ENCODE measurements at regions not wholly inside any gene's neighbourhood (a gene's known extent, or its start where the extent isn't known, plus 50 kb on each side); places are given as distances from the start of the nearest gene placed in this dataset.

DNA sequence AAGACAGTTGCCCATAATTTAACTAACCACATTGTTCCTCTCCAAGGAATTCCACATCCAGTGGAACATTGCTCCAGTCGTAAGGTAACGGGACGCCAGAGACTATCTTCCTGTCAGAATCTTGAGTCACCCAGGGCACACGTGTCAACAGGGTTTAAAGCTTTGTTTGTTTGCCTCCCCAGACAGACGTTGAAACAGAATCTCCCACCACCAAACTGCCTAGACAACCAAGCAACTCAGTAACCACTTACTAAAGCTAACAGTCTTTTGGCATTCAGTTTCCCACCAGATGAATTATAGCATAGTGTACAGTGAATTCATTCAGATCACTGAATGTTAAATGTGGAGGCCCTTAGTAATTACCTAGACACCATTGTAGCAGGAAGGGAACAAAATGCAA, 439.5 kb downstream of the PLPP3 start:
- Histone ChIP-seq H3K79me2 (ENCODE audit: control insufficient read depth, insufficient read depth, low read length) (no peaks in the 10 kb centered on the region), H2AFZ (ENCODE audit: control insufficient read depth, low read depth, low read length) (no peak overlapping the region), H3K4me2 (ENCODE audit: control insufficient read depth, insufficient read depth) (no peak overlapping the region), H4K20me1 (ENCODE audit: control insufficient read depth, insufficient read depth) (no peaks in the 10 kb centered on the region), H3K27me3 (replicated peaks in 1 of 2; ENCODE audit: control insufficient read depth in 2 of 2, insufficient read depth in 2 of 2, low read length in 1 of 2) (no peaks in the 10 kb centered on the region), H3K9ac (ENCODE audit: control insufficient read depth, insufficient read depth, low read length) (no peak overlapping the region), H3K27ac (ENCODE audit: control insufficient read depth, insufficient read depth) (no peak overlapping the region), H3K36me3 (ENCODE audit: control insufficient read depth in 2 of 2, insufficient read depth in 2 of 2, low read length in 1 of 2) (no peaks in the 10 kb centered on the region), H3K4me1 (ENCODE audit: control insufficient read depth, insufficient read depth, low read length) (peaks cover 11% of the 10 kb centered on the region), H3K4me3 (no peak overlapping the region), H3K9me3 (replicated peaks; ENCODE audit: control insufficient read depth, insufficient read depth, low read length) (no peaks in the 10 kb centered on the region)
- CTCF ChIA-PET: no interaction called here
- in situ Hi-C loops (cut with MboI) (no loop called here), intact Hi-C loops (cut with micrococcal nuclease; ENCODE audit: unreplicated experiment) (no loop called here)
- TF ChIP-seq ASH2L (IDR thresholded peaks at IDR 0.05; ENCODE audit: borderline replicate concordance, low read depth) (no peak), ATF7 (IDR thresholded peaks at IDR 0.05; ENCODE audit: low read depth) (no peak), SUZ12 (IDR thresholded peaks at IDR 0.05; ENCODE audit: unreplicated experiment) (no peak), NR2C1 (IDR thresholded peaks at IDR 0.05) (no peak), POU2F2 (IDR thresholded peaks at IDR 0.05; ENCODE audit: borderline replicate concordance, low read depth, low read length) (no peak), JUNB (IDR thresholded peaks at IDR 0.05) (no peak)
- TF ChIP-seq, protein P1, sequence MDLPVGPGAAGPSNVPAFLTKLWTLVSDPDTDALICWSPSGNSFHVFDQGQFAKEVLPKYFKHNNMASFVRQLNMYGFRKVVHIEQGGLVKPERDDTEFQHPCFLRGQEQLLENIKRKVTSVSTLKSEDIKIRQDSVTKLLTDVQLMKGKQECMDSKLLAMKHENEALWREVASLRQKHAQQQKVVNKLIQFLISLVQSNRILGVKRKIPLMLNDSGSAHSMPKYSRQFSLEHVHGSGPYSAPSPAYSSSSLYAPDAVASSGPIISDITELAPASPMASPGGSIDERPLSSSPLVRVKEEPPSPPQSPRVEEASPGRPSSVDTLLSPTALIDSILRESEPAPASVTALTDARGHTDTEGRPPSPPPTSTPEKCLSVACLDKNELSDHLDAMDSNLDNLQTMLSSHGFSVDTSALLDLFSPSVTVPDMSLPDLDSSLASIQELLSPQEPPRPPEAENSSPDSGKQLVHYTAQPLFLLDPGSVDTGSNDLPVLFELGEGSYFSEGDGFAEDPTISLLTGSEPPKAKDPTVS (IDR thresholded peaks at IDR 0.05; ENCODE audit: low read depth, low read length): no peak
- DNase-seq (ENCODE audit: low read depth, low spot score) (no peak), FAIRE-seq (no peak), ATAC-seq (no peak)
- POLR2A ChIA-PET: interaction anchor here (1.3 kb wide), 1 partner anchor 9 kb away, joined by 3 read pairs; no protein-coding TSS in a partner anchor
- 66% methylated on average over 5 of the region's 5 CpGs for WGBS (ENCODE audit: insufficient coverage, insufficient replicate concordance, low lambda C conversion rate, missing lambda C conversion rate)
- BruUV-seq (replicated peaks): no TSS peak
- RAD21 ChIA-PET (ENCODE audit: unreplicated experiment): no interaction called here
- SMC1A ChIA-PET (ENCODE audit: uncharacterized antibody, unreplicated experiment): no interaction called here
